Forelimb muscle (tissue), 1 donor: ENCODE measurements at regions not wholly inside any gene's neighbourhood (a gene's known extent, or its start where the extent isn't known, plus 50 kb on each side); places are given as distances from the start of the nearest gene placed in this dataset.

Experiments
- DNase-seq: peaks from one replicate; pipeline ENCODE4 v3.0.0-alpha.2; 2013; ENCODE audit warnings: low read depth

GRCh38 chr4:181465826-181466225, 777.4 kb upstream of the TENM3 start:
- no peak for DNase-seq

- DNase-seq: no peak
These were observed 774.8 kb upstream of the TENM3 start for GRCh38 chr4:181468451-181468850.

DNA sequence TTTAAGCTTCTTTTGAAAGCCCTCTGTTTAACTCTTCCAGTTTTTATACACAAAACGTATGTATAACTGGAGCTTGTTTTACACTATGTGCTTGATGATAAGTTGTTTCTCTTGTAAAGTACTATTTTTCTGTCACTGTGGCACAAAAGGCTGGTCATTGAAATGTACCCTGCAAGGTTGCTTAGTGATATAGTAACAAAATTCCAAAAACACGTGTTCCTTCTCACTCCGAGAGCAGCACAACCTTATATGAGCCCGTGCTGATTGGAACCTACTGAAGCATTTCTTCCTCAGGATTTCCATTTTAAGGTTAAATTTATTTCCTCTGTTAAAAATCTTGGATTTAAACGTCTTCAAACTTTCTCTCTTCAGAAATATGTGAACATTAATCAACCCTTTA, 772.9 kb upstream of the TENM3 start:
- DNase-seq: no peak

DNA sequence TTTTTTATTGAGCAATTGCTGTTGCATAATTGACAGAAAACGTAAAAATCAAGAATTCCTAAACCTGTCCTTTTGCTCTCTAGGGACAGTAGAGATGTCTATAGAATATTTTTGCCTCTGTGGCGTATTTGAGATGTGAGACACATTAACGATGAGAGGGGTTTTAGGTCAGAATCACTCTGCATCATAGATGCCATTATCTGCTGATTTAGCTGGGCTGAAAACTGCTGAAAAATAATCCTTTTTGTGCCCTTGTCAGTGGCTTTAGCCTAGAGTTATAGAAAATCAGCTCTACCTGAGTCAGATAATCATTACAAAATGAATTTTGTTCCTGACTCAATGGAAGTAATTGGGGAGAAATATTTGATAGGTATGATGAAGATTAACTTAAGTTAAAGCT, 767.8 kb upstream of the TENM3 start:
- DNase-seq: no peak

DNA sequence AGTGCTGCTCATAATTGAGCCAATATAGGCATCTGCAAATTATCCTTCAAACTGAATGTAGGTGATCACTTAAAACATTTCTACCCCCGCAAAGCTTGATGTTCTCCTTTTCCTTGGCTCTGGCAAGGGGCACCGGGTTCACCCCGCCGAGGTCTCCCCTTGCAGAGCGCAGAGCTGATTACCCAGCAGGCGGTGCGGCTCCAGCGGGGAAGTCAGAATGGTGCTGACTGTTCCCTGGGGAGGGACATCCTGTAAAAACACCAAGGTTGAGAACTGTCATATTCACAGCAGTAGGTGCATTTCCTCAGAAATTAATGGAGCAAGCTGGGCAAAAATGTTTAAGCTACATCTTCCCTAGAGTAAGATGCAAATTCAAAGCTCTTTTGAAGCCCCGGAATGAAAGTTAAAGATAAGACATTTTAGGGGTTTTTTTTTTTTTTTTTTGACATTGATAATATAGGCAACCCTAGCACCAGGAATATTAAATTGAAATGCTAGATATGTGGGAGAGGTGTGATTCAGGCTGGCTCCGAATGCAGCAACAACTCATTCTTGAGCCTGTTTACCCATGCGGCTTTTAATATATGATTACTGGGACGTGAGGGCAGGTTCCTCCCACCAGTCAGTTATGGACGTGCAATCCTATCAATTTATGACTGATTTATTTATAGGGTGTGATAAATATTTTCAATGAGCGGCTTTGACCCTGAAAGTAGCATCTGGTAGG, 767.3 kb upstream of the TENM3 start:
- DNase-seq: no peak

DNA sequence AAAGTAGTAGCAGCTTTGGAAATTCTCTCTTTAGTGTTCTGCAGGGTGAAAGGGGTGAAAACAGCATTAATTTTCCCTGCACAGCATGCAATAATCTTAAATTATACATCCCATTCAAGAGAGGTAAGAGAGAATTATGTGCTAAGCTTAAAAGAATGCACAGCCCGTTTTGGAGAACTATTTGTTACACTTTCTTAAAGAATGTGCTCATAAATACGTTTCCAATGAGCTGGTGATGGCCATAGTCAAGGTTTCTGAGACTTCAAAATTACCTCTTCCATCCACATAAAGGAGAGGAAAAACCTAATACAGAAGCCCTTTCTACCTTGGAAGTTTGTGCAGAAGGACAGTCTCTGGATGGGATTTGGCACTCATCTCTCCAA, 766.7 kb upstream of the TENM3 start:
- no peak for DNase-seq

DNA sequence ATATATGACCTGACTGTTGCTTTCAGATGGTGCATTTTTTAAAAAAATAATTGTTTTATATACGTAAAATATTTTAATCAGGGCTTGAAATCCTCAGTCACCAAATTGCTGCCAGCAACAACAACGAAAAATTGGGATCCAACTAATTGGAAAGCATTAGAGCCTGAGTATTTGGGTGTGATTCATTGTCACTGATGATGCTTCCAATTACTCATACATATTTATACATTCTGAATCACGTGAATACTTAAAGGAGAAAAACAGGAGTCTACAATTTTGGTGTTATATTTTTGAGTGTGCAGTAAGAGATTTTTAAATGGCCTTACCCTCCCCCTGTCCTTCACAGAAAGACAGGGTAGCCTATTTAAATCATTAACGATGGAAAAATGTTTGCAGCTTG, 765.6 kb upstream of the TENM3 start:
- DNase-seq: no peak

- no peak for DNase-seq
These were observed 764.5 kb upstream of the TENM3 start for GRCh38 chr4:181478656-181479055.

GRCh38 chr4:181479141-181479540, 764.1 kb upstream of the TENM3 start:
- DNase-seq: no peak

DNA sequence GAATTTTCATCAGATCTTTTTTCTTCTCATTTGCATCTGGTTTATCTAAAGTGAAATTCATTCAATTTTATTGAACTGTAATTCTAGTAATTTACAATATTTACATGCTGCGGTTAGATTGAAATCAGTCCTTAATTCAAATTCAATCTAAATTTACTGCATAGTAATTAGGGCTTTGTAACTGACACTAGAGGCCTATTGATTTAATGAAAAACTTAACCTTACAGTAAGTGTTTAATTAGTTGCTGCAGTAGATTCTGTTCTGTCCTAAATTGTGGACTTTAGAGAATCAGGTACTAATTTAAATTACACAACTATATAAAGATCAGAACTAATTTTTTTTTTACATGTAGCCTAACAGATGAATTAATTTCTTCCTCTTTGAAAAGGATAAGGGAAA, 758.8 kb upstream of the TENM3 start:
- DNase-seq: no peak

DNA sequence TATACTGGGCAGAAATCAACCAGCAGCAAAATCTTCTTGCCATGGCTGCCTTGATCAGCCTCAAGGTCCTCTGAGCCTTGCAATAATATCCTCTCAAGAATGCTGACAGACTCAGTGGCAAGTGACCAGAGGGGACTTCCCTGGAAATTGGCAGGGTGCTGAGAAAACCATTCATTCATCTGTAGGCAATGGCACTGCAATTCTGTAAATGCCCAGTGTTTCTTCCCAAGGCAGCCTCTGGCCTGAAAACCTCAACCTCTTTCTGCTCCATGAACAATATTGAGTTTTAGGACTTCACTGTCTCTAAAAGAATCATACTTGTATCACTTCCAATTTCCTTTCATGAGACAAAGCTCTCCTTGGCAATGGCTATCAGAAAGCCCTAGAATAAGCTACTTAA, 754.3 kb upstream of the TENM3 start:
- no peak for DNase-seq

DNA sequence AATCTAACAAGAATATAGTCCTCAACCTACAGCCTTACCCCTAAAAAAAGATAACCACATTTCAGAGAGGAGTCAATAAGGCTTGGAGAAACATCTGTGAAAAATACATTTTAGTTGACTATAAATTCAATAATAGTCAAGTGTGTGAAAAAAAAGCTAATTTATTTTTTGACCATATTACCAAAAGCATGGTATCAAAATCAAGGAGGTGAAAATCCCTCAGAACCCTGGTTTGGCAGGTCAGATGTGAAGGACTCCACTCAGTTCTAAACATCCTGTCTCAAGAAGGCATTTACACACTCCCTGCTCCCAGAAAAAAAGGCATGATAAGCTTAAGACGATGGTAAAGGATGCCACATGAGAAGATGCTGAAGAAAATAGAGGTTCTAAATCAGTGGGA, 745.1 kb upstream of the TENM3 start:
- no peak for DNase-seq

DNA sequence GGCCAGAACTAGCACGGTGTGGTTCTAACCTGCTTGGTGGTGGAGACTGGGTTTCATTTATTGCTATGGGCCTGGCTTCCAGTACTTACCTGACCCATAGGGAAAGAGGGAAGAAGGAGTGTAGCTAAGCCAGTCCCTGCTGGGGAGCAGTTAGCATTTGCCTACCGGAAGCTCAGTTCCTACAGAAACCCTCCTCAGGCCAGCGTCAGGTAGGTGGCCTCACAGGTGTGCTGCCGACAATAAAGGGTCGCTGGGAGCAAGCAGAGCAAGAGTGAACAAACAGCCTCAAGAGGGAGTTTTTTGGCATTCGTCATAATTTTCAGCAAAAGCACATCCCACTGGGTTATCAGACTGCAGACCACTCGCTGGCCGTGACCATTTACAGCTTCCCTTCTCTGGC, 740.6 kb upstream of the TENM3 start:
- DNase-seq: no peak

- DNase-seq: no peak
These were observed 739.4 kb upstream of the TENM3 start for GRCh38 chr4:181503687-181504390.

- DNase-seq: no peak
These were observed 738.3 kb upstream of the TENM3 start for GRCh38 chr4:181504924-181505323.

- no peak for DNase-seq
These were observed 735.9 kb upstream of the TENM3 start for GRCh38 chr4:181507180-181507835.

DNA sequence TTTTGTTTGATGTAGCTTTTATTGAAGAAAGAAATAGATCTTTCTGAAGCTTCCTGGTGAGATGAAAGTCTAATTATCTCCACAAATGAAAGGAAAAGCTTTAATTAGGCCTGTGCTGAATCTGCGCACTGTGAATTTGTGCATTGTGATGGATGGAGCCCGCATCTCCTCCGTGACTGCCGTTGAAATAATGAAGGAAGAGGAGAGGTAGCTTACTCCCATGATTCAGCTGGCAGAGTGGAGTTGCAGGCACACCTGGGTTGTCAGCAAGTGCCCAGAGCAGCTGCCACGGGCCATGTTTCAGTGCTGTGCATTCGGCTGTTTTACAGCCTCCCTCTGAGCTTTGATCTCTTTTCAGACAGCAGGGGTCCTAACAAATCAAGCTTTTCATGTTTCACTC, 735.3 kb upstream of the TENM3 start:
- DNase-seq: no peak

GRCh38 chr4:181508601-181509000, 734.6 kb upstream of the TENM3 start:
- DNase-seq: no peak

DNA sequence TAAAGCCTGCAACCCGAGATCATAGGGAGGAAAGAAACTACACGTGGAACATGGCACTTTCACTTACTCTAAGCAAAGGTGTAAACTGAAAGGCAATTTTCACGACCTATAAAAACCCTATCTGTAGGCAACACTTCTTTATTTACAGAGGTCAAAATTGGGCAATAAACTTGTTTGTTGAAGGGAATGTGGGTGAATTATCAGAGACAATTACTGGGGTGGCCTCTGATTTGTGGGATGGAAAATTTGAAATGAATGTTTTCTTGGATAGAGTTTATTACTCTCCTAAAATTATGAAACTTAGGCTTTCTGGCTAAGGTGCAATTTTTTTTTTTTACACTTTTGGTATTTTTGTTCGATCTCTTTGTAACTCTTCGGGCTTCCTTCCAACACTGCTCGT, 734.1 kb upstream of the TENM3 start:
- no peak for DNase-seq

GRCh38 chr4:181517491-181517890, 725.7 kb upstream of the TENM3 start:
- no peak for DNase-seq

DNA sequence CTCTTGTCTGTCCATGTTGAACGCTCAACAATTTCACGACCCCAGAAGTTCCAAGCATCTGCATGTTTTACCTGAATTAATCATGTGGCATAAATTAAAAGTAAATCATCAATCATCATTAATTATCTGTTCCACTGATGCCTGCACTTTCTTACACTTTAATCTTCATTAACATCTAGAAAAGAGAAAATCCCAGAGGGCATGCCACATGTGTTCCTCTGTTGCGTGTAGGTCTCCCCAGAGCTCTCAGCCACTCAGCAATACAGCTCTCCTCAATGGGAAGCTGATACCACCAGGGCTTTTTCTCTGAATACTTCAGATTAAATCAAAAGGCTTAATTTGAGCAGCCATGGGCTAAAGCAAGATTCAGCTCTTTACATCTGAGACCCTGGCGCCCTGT, 722.4 kb upstream of the TENM3 start:
- no peak for DNase-seq

- no peak for DNase-seq
These were observed 719.2 kb upstream of the TENM3 start for GRCh38 chr4:181523973-181524372.

DNA sequence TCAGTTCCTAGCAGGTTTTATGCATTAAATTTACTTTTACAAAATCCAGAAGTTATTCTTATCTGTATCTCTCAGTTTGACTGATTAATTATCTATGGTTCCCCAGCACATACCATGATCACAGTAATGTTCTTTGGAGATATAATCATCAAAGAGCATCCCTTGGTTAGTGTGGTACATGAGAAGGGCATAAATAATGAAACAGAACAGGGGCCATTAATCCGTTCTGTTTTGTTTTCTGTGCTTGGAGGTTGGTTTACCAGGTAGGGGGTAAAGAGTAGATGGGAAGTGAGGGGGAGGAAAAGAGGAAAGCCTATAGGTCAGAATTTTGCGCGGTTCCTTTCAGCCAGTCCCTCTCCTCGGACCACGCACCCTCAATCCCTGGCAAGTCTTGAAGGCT, 718.7 kb upstream of the TENM3 start:
- DNase-seq: no peak
